Activated naive CD4-positive, alpha-beta T cell treated with anti-CD3 and anti-CD28 coated beads, Interleukin-2, amount 10 ng/mL, durations not matched to agents 7 days and 5 days (primary cell): ENCODE measurements at regions not wholly inside any gene's neighbourhood (a gene's known extent, or its start where the extent isn't known, plus 50 kb on each side); places are given as distances from the start of the nearest gene placed in this dataset.
"Not testable (repeated sequence)": the region's sequence is repeated elsewhere in the genome, so short reads cannot be mapped to it uniquely, and the experiment has no call there.

Experiments
- CTCF ChIA-PET: fragments of 350-600 bp; sonication (Branson Sonifier 250); formaldehyde crosslinking; loops from one replicate; lab custom pipeline; 2021; ENCODE audit warnings: antibody characterized with exemption; lab: Charles Lee
- DNase-seq: peaks from one replicate; pipeline ENCODE4 v3.0.0-alpha.2; 2020
- H3K27ac Mint-ChIP-seq: one replicate; pipeline ENCODE4 v1.8.0; 2021; ENCODE audit warnings: mild to moderate bottlenecking, moderate library complexity, mixed read lengths
- H3K27me3 Mint-ChIP-seq: one replicate; pipeline ENCODE4 v1.8.0; 2021; ENCODE audit warnings: mild to moderate bottlenecking, mixed read lengths
- H3K36me3 Mint-ChIP-seq: one replicate; pipeline ENCODE4 v1.8.0; 2021; ENCODE audit warnings: mixed read lengths
- H3K4me1 Mint-ChIP-seq: one replicate; pipeline ENCODE4 v1.8.0; 2021; ENCODE audit warnings: mixed read lengths
- H3K4me3 Mint-ChIP-seq: one replicate; pipeline ENCODE4 v1.8.0; 2021; ENCODE audit warnings: mild to moderate bottlenecking, moderate library complexity, mixed read lengths
- H3K9me3 Mint-ChIP-seq: one replicate; pipeline ENCODE4 v1.8.0; 2021; ENCODE audit warnings: mixed read lengths

DNA sequence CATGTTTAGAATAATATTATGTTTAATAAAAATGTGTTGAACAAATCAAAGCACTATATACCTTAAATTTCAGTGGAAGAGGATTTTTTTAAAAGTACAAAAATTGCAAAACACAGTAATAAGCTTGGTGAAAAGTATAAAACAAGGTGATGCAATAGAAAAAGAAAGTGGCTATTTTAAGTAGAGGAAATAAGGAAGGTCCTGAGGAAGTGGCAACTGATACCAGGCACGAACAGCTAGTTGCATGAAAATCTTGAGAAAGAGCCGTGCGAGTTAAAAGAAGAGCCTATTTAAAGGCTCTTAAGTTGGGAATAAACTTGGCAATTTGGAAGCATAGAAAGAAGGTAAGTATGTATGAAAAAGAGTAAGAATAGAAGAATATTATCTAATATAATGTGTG is 1679.3 kb downstream of the LRRC4C start:
- H3K4me3 Mint-ChIP-seq = no peak overlapping the region
- no peaks in the 10 kb centered on the region for H3K36me3 Mint-ChIP-seq
- H3K4me1 Mint-ChIP-seq = no peaks in the 10 kb centered on the region
- peaks cover 7% of the 10 kb centered on the region for H3K9me3 Mint-ChIP-seq
- no peaks in the 10 kb centered on the region for H3K27me3 Mint-ChIP-seq
- CTCF ChIA-PET = no interaction called here
- no peak for DNase-seq
- no peak overlapping the region for H3K27ac Mint-ChIP-seq

DNA sequence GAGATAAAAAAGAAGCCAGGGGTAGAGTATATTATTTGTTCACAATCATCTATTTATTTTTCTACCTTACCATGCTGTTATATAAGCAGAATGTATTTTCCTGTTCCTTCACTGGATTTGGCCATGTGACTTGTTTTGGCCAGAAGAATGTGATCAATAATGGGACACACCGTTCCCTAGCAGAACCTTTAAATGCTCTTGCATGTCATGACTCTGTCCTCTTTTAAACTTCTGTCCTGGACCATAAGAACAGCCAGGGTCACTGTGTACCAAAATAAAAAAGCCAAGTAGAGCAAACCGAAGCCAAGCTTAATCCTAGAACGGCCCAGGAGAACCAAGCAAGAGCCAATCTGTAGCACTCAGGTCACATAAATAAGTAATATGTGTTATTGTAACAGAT is 1682.4 kb downstream of the LRRC4C start:
- CTCF ChIA-PET = no interaction called here
- no peaks in the 10 kb centered on the region for H3K36me3 Mint-ChIP-seq
- DNase-seq = no peak
- no peaks in the 10 kb centered on the region for H3K27me3 Mint-ChIP-seq
- no peak overlapping the region for H3K27ac Mint-ChIP-seq
- H3K4me3 Mint-ChIP-seq = no peak overlapping the region
- peaks cover 6% of the 10 kb centered on the region for H3K9me3 Mint-ChIP-seq
- H3K4me1 Mint-ChIP-seq = no peaks in the 10 kb centered on the region

DNA sequence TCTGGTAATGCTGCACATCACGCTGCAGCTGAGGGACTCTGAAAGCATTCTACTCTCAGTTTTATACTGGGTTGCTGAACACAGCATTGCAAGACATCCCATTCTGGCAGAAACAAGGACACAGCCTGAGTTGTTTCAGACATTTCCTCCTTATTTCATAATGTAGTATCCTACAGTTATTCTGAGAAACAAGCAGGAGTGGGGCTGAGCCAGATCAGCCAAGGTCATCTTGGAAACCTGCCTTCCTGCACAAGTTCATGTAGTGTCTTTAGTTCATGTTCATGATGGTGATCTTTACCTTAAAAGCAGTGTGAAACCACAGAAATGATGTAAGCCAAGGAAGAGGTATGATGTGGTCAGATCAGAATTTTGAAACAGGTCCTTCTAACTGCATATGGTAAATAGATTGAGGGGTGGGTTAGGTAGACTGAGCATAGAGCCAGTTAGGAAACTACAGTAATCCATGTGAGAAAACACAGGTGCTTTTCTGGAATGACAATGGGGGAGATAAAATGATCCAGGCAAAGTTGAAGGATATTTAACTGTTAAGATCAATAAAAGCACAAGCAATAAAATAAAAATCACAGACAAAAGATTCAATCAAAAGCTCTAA is 1686.8 kb downstream of the LRRC4C start:
- Mint-ChIP-seq H3K36me3 (no peaks in the 10 kb centered on the region), H3K4me1 (no peaks in the 10 kb centered on the region), H3K27ac (no peak overlapping the region), H3K9me3 (peaks cover 9% of the 10 kb centered on the region), H3K27me3 (no peaks in the 10 kb centered on the region), H3K4me3 (no peak overlapping the region)
- no peak for DNase-seq
- CTCF ChIA-PET = no interaction called here

DNA sequence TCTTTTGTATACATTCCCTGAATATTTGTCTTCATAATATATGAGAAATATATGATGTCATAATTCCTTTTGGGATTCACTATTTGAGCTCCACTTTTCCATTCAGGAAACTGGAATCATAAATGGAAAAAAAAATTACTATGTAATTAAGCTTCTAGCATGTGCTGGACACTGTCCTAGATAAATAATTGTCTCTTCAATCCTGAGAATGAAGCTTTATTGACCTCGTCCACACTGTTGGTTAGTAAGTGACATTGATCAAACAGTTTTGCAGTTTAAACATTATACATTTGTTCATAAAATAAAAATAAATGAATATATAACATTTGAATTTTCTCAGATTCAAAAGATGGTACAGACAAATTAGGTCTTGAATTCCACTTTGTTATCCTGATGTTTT is 1691.2 kb downstream of the LRRC4C start:
- H3K4me1 Mint-ChIP-seq = no peaks in the 10 kb centered on the region
- CTCF ChIA-PET = no interaction called here
- no peak overlapping the region for H3K27ac Mint-ChIP-seq

DNA sequence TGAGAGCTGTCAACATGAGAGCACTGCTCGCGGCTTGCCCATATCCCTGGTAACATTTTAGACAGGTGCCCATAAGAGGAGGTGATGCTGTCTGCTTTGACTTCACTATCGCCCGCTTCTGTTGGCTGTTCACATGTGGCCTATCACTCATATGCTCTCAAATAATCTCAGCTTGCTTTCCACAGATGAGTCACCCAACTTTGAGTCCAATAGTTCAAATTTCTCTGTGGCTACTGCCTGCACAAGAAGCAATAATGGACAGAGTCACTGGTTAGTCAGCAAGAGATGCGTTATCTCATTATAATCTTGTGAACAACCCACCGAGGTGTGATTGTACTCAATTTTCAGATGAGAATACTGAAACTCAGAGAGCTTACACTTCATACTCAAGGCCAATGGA is 1714.1 kb downstream of the LRRC4C start:
- no peaks in the 10 kb centered on the region for H3K4me1 Mint-ChIP-seq
- H3K4me3 Mint-ChIP-seq = no peak overlapping the region
- CTCF ChIA-PET = no interaction called here
- H3K9me3 Mint-ChIP-seq = peaks cover 25% of the 10 kb centered on the region
- DNase-seq = no peak
- no peak overlapping the region for H3K27ac Mint-ChIP-seq
- H3K36me3 Mint-ChIP-seq = no peaks in the 10 kb centered on the region
- no peaks in the 10 kb centered on the region for H3K27me3 Mint-ChIP-seq

More for the DNA sequence above, 1691.2 kb downstream of the LRRC4C start:
- H3K27me3 Mint-ChIP-seq = no peaks in the 10 kb centered on the region
- peaks cover 16% of the 10 kb centered on the region for H3K9me3 Mint-ChIP-seq
- no peak for DNase-seq
- no peak overlapping the region for H3K4me3 Mint-ChIP-seq
- no peaks in the 10 kb centered on the region for H3K36me3 Mint-ChIP-seq

DNA sequence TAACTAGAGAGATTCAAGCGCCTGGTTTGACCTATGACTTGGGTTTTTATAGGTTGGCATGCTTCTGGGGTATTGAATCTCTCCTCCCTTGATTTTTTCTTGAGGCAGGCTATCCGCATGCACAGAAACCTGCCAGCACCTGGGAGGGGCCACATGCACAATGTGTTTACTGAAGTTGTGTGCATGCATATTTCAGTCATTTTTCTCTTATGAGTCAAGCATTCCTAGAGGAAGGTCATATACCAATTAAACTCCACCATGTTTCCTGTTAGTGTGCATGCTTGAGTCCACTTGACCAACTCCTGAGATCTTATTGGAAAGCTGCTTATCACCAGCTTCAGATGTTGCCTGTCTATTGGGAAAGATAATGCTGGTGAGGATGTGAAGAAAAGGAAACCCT is 1718.4 kb downstream of the LRRC4C start:
- DNase-seq = no peak
- H3K4me3 Mint-ChIP-seq = no peak overlapping the region
- H3K36me3 Mint-ChIP-seq = no peaks in the 10 kb centered on the region
- CTCF ChIA-PET = no interaction called here
- peaks cover 21% of the 10 kb centered on the region for H3K9me3 Mint-ChIP-seq
- H3K27me3 Mint-ChIP-seq = no peaks in the 10 kb centered on the region
- no peaks in the 10 kb centered on the region for H3K4me1 Mint-ChIP-seq
- no peak overlapping the region for H3K27ac Mint-ChIP-seq

DNA sequence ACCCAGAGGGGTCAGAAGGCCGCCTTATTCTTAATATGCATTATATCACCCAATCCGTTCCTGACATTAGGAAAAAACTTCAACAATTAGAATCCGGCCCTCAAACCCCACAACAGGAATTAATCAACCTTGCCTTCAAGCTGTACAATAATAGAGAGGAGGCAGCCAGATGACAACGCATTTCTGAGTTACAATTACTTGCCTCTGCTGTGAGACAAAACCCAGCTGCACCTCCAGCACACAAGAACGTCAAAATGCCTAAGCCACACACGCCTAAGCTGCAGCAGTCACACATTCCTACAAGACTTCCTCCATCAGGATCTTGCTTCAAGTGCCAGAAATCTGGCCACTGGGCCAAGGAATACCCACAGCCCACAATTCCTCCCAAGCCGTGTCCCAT is 1723.1 kb downstream of the LRRC4C start:
- H3K27me3 Mint-ChIP-seq, H3K36me3 Mint-ChIP-seq, H3K4me1 Mint-ChIP-seq, DNase-seq, CTCF ChIA-PET, H3K27ac Mint-ChIP-seq, H3K4me3 Mint-ChIP-seq: not testable (repeated sequence)
- peaks cover 21% of the 10 kb centered on the region for H3K9me3 Mint-ChIP-seq

DNA sequence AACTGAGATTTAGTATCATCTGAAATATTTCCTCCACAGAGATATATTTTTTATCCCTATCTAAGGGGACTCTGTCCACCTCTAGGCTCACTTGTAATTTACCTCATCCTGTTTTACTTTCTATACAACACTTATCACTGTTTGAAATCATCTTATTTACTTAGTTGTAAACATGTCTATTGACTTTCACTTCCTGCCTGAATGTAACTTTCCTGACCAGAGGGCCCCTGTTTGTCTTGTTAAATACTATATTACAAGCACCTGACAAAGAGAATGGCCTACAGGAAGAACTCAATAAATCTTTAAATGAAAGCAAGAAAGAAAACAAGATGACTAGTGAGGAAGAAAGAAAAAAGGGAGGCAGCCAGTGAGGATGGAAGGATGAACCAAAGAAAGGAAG is 1727.5 kb downstream of the LRRC4C start:
- no peaks in the 10 kb centered on the region for H3K4me1 Mint-ChIP-seq
- CTCF ChIA-PET = no interaction called here
- no peak overlapping the region for H3K4me3 Mint-ChIP-seq
- no peaks in the 10 kb centered on the region for H3K36me3 Mint-ChIP-seq
- no peaks in the 10 kb centered on the region for H3K27me3 Mint-ChIP-seq
- no peak for DNase-seq
- H3K27ac Mint-ChIP-seq = no peak overlapping the region
- H3K9me3 Mint-ChIP-seq = peaks cover 18% of the 10 kb centered on the region

DNA sequence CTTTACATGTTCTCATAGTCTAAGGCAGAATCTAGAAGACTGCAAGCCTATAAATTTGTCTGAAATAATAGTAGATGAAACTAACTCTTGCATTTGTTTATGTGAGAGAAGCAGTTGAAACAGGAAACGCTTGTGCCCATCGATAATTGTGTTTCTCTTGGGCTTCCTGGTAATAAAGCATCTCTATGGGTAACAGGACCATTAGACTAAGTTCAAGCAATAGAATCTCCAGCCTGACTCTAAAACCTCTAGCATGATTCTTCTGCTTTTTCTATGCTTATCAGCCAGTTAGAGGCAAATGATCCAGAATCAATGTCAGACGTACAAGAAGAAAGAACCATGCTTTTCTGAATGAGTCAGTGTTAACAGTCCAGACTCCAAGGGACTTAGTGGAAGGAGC is 1734.4 kb downstream of the LRRC4C start:
- no peak for DNase-seq
- Mint-ChIP-seq H3K27ac (no peak overlapping the region), H3K4me3 (no peak overlapping the region), H3K9me3 (peaks cover 3% of the 10 kb centered on the region), H3K4me1 (no peaks in the 10 kb centered on the region), H3K36me3 (no peaks in the 10 kb centered on the region), H3K27me3 (no peaks in the 10 kb centered on the region)
- CTCF ChIA-PET = no interaction called here

DNA sequence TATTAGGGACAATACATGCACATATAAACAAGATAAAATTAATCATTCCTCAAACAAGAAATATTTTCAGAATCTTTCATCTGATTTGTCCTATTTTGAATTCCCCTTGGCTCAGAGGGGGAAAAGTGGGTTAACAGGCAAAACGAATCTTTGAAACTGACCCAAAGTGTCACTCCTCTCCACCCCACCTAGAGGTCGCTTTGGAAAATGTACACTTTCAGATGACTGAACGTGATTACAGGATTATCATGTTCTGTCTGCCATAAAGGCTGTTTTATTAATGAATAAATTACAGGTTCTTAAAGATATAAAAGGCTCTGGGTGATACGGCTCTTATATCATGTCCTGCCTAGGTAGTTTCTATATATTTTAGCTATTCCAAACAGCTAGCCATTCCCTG is 1735.0 kb downstream of the LRRC4C start:
- no peak overlapping the region for H3K4me3 Mint-ChIP-seq
- CTCF ChIA-PET = no interaction called here
- H3K4me1 Mint-ChIP-seq = no peaks in the 10 kb centered on the region
- H3K36me3 Mint-ChIP-seq = no peaks in the 10 kb centered on the region
- peaks cover 3% of the 10 kb centered on the region for H3K9me3 Mint-ChIP-seq
- no peak overlapping the region for H3K27ac Mint-ChIP-seq
- no peak for DNase-seq
- H3K27me3 Mint-ChIP-seq = no peaks in the 10 kb centered on the region

DNA sequence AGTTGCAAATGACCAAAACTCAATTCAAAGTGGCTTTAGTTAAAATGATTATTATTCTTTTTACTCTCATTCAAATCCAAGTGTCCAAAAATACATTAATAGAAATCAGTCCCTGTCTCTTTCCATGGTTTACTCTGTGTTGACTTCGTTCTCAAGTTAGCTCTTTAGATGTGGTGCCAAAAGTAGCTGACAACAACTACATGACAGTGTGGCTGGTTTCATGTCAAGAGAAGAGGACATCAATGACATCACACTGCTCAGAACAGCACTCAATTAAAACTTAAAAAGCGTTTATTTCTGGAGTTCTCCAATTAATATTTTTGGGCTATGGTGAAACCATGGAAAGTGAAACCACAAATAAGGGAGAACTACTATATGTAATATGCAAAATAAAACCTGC is 1746.9 kb downstream of the LRRC4C start:
- no peaks in the 10 kb centered on the region for H3K36me3 Mint-ChIP-seq
- no peak overlapping the region for H3K4me3 Mint-ChIP-seq
- no peaks in the 10 kb centered on the region for H3K4me1 Mint-ChIP-seq
- CTCF ChIA-PET = no interaction called here
- DNase-seq = no peak
- H3K9me3 Mint-ChIP-seq = peaks cover 26% of the 10 kb centered on the region
- H3K27me3 Mint-ChIP-seq = no peaks in the 10 kb centered on the region
- H3K27ac Mint-ChIP-seq = no peak overlapping the region

DNA sequence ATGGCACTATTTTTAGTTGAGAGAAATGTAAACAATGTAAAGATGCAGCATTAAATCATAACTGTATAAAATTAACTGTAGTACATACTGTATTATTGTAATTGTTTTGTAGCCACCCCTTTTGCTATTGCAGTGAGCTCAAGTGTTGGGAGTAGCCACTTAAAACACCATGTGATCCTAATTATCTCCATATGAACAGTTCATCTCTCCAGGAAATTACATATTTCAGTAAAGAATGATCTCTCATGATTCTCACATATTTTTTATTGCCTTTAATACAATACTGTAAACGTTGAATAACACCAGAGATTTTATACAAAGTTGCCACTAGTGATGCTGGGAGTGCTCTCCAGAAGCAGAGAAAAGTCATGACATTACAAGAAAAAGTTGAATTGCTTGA is 1768.6 kb downstream of the LRRC4C start:
- no peaks in the 10 kb centered on the region for H3K27me3 Mint-ChIP-seq
- no peaks in the 10 kb centered on the region for H3K4me1 Mint-ChIP-seq
- H3K9me3 Mint-ChIP-seq = peaks cover 17% of the 10 kb centered on the region
- no peak for DNase-seq
- H3K4me3 Mint-ChIP-seq = no peak overlapping the region
- CTCF ChIA-PET = no interaction called here
- H3K36me3 Mint-ChIP-seq = no peaks in the 10 kb centered on the region
- no peak overlapping the region for H3K27ac Mint-ChIP-seq

DNA sequence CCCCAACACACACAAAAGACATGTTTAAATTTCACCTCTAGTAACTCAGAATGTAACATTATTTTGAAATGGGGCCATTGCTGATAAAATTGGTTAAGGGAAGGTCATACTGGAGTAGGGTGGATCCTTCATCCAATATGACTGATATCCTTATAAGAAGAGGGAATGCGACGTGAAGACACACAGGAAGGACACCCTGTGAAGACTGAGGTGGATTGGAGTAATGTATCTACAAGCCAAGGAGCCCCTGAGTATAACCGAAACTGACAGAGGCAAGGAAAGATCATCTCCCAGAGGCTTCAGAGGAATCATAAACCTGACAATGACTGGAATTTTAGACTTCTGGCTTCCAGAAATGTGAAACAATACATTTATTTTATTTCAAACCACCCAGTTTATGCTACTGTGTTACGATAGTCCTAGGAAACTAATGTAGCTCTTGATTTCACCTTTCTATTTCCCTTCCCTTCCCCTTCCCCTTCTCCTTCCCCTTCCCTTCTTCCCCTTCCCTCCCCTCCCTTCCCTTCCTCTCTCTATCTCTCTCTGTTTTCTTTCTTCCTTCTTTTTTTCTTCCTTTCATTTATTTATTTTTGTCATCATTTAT is 1775.4 kb downstream of the LRRC4C start:
- no peak overlapping the region for H3K27ac Mint-ChIP-seq
- H3K4me3 Mint-ChIP-seq = no peak overlapping the region
- H3K36me3 Mint-ChIP-seq = no peaks in the 10 kb centered on the region
- DNase-seq = no peak
- peaks cover 23% of the 10 kb centered on the region for H3K9me3 Mint-ChIP-seq
- no peaks in the 10 kb centered on the region for H3K27me3 Mint-ChIP-seq
- CTCF ChIA-PET = no interaction called here
- no peaks in the 10 kb centered on the region for H3K4me1 Mint-ChIP-seq

DNA sequence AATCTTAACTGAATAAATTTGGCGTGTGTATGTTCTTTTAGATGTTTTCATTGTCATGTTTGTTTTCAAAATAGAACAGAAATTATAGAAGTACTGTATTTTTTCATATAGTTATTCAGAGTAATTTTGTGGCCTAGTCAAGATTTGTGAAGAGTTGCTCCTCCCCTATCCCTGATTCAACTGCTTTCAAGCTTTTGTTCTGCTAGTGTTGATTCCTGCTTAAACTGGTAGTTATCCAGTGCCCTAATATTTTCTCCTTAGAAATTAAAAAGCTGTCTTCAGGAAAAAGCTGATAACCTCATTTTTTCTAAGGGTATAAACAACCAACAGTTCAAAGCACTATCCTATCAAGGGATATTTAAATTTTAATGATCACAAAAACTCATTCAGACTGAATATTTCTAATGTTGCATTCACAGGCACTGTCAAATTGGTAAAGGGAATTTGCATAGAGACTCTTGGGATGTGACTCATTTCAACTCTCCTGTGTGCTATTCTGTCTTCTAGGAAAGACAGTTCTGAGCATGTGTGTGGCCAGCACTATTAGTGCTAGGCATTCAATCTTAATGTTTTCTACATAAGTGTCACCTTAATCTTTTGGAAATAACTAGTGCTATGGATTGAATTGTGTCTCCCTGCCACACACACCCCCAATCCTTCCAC is 1776.0 kb downstream of the LRRC4C start:
- H3K4me1 Mint-ChIP-seq = no peaks in the 10 kb centered on the region
- H3K27me3 Mint-ChIP-seq = no peaks in the 10 kb centered on the region
- CTCF ChIA-PET = no interaction called here
- no peak overlapping the region for H3K27ac Mint-ChIP-seq
- H3K4me3 Mint-ChIP-seq = no peak overlapping the region
- no peak for DNase-seq
- no peaks in the 10 kb centered on the region for H3K36me3 Mint-ChIP-seq
- H3K9me3 Mint-ChIP-seq = peaks cover 23% of the 10 kb centered on the region

DNA sequence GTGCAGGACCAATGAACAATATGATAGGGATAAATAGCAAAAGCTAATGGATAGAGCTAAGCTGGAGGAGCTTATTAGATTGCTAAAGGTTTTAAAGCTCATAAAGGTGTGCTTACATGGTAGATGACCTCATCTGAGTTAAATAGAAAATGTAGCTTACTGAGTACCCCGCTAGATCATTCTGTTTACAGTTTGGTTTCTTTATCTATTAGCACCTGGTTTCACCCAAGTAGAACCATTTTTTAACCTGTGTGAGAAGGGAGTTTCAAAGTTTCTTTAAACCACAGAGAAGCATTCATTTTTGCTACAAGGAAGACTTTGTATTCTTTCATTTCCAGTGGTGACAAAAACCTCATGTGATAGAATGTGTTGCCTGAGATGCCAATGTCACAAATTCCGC is 1778.0 kb downstream of the LRRC4C start:
- Mint-ChIP-seq H3K9me3 (peaks cover 19% of the 10 kb centered on the region), H3K36me3 (no peaks in the 10 kb centered on the region), H3K4me1 (no peaks in the 10 kb centered on the region), H3K4me3 (no peak overlapping the region), H3K27me3 (no peaks in the 10 kb centered on the region), H3K27ac (no peak overlapping the region)
- CTCF ChIA-PET = no interaction called here
- DNase-seq = no peak
